HuH-7.5 (cell line): ENCODE measurements at regions not wholly inside any gene's neighbourhood (a gene's known extent, or its start where the extent isn't known, plus 50 kb on each side); places are given as distances from the start of the nearest gene placed in this dataset.

Experiments used
- DNase-seq: peaks from one replicate; pipeline ENCODE4 v3.0.0; 2011; ENCODE audit warnings: low spot score

DNA sequence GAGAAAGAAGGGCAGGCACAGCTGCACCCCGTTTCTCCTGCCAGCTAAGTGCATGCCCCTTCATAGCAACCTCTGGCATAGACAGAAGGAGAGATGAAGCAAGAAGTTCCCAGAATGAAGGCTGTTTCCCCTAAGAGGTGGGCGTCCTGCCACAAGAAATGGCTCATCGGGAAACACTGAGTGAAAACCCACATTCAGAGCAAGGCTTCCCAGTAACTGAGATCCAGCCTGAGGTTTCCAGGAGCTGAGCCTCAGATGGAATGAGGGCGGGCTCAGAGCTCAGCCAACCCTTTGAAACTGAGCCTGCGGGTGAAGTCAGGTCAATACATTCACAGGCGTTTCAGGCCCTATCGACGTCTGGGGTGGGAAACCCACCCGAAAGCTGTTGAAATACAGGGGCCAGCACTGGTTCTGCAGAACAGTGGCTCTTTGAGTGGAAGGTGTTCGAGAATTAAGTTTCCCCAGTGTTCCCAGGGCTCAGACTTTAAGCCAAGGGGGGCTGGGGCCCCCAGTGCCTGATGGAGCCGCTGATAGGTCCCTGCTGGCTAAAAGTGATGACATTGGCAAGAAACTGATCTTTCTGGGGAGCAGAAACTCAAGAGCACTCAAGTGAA, 510.2 kb downstream of the RPS24 start:
- DNase-seq, result no peak

DNA sequence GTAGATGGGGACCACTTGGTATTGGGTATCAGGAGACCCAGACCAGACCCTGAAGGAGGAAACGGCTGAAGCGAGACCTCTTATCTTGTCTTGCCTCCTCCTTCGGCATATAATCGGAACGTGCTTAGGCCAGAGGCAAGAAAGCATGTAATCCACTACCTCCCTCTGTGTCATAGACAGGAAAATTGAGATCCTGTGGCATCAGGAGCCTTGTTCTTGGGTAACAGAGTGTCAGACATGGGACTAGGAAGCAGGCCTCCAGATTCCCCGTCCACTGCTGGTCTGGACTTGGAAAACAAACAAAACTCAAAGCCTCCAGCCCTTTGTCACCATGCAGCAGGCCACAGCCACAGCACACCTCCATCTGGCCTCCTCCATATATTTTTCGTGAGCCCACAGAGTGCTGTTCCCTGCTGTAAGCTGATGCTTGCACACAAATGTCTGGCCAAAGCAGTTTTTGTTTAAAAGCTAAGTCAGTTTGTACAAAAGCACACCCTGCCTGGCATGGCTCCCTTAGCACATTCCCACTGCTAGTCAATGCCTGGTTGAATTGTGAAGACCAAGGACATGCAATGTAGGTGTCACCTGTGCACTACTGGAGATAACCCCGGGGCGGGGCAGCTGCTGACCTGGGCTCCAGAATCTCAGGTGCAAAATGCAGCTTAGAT, 510.9 kb downstream of the RPS24 start:
- DNase-seq, result no peak

DNA sequence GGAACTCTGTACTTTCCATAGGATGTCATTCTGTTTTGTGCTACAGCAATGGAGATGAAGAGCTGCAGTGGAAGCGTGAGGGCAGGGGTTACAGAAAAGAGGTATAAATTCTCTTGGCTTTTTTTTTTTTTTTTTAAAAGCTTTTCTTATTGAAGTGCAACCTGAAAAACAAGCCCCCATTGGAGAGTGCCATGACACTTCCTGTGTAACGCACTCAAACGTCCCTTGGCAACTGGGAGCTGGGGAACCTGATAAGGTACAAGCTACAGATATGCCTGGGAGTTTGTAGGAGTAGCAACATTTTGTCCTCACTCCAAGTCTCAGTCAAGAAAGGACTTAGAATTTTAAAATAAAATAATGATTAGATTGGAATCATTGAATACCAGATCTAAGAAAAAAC, 512.1 kb downstream of the RPS24 start:
- DNase-seq, result no peak

DNA sequence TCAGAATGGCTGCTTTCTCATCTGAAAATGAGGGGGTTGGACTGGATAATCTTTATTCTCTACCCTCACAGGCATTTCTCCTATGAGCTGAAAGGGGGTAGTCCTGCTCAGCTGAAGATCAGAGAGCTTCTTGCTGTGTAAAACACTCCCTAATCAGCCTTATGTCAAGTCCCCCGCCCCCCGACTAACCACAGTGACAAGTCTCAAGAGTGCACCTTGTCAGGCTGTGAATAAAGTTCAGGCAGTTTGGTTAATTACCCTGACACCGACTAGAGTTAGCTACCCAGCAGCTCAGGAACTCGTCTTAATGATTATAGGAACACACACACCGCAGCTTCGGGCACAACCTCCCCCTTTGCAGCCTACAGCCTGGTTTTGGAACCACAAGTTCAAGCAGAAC, 513.7 kb downstream of the RPS24 start:
- no peak for DNase-seq

DNA sequence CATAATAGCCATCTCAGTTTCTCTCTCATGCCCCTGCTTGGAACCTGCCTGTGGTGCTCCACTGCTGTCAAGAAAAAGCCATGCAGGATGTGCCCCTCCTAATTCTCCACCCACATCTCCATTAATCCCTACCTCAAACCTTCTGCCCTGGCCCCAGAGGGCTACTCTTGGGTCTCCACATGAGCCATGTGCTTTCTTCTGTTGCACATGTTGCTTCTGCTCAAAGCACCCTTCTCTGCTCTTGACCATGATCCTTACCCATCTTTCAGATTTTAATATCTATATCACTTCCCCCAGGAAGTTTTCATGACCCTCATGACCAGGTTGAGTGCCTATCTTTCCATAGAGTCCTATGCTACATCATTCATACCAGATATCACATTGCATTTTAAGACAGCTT, 514.2 kb downstream of the RPS24 start:
- no peak for DNase-seq

DNA sequence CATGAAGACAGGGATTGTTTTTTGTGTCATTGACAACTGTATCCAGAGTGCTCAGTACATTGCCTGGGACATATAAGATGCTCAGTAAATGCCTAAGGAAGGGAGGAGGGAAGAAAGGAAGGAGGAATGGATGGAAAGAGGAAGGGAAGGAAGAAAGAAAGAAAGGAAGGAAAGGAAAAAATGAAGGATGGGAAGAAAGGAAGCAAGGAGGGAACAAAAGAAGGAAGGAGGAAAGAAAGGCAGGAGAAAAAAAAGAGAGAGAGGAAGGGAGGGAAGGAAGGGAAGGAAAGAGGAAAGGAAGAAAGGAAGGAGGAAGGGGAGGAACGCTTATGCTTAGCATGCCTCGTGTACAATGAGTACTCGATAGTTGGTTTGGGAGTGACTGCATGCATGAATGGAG, 514.7 kb downstream of the RPS24 start:
- no peak for DNase-seq

DNA sequence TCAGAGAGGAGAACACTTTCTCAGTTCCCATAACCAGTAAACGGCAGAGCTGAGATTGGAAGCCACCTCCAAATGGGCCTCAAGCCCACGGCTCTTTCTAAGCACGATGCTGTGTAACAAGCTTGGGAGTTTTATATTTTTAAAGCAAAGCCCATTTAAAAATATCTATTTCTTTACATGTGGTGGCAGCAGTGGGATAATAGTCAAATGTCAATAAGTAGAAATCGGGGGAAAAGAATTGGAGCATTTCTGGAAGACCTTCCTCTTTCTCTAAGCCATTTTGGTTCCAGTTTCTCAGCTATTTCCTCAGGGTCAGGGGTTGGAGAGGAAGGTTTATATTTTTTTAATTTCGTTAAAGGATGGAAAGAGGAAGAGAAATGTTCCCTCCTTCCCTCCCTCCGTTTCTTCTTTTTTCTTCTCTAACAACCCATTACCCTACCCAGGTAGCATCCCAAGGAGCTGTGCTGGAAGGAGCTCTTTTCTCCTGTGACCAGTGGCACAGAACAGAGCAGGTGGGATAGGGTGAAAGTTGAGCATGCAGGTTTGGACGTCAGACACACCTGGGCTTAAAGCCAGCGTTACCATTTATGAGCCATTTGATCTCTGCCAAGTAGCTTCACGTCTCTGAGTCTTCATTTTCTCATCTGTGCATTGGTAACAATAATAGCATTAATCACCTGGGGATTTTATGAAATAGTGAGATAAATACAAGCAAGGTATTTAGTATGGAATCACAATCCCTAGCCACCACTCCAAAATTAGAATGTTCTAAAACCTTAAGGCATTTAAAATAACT, 515.7 kb downstream of the RPS24 start:
- no peak for DNase-seq

DNA sequence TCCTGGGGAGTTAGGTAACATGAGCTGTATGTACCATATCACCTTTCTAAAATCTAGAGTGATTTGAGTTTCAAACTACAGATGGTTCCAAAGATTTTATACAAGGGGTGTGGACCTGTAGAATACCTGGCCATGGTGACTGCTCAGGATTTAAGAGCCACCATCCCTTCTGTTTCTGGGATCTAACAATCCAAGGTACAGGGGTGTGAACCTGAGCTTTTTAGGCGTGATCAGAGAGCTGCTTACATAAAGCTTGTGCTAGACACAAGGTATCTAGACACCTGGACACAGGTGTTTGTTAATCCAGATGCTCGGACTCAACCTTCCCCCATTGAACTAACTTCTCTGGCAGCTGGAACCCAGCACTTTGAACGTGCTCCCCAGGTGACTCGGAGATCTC, 516.4 kb downstream of the RPS24 start:
- DNase-seq, result no peak

DNA sequence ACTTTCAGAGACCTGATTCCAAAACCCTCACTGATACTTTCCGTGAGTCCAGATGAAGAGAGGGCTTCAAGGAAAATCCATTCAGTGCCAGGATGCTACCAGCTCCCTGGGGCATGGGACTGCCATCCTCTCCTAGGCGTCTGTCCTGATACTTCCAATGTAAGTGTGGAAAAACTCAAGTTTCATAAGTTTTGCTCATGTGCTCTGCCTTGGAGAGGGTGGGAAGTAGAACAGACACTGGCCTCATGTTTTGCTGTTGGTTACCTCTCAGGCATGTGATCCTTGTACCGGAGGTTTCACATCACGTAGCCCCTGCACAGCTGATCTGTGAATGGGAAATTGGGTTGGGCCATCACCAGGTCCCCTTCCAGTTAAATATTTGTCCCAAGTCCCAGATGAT, 517.1 kb downstream of the RPS24 start:
- no peak for DNase-seq

DNA sequence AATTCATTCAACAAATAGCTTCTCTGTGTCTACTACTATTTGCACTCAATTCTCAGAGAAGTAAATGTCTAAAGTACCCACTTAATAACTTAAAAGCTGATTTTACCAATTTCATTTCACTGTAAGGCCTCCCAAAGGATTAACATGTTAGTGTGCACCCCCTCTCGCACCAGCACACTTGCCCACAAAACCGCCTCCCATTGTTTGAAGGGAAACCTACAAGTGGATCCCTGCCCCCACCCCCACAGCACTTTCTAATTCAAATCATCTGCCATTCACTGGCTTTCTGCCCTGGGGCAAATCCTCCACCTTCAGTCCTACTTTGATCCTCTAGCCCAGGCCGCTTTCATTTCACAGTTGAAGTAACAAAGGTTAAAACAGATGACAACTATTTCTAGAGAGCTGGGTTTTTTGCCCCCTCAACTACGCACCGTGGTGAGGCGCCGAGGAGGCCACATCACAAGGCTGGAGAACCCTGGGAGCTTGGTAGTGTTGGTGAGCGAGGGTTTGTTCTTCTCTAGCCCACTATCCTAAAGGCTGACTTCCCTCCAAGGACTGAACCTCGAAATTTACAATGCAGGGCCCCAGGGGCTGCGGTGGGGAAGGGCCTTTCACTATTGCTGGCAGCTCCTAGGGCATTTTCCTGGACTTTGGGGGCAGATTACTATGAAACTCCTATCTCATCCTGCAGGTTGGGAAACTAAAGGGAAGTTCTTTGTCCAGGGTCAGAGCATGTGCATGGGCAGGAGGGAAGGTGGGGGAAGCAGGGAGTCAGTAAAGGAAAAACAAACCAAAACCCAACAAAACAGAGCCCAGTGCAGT, 517.4 kb upstream of the ZMIZ1 start:
- DNase-seq, result no peak

DNA sequence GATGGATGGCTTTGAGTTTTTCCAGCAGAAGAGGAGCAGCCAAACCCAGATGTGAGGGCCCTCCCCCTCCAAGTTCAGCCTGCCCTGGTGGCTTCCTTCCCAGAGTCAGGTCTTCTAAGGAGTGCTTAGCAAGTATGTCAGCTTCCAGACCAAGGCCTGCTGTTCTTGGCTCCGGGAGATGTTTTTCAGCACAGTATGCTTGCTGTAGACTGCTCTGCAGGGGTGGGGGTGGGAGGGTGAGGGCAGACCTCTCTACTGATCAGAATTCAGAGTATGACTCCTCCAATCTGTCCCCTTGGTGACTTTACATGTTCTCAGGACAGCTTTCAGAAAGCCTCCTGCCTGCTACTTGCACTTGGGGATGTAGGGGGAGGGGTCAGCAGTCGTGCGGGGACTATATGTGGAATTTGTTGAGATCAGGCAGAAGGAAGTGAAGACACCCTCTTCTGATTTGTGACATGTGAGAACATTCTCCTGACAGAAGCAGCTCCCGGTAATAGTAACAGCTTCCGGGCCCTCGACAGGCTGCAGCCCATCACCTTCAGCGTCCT, 516.4 kb upstream of the ZMIZ1 start:
- no peak for DNase-seq

DNA sequence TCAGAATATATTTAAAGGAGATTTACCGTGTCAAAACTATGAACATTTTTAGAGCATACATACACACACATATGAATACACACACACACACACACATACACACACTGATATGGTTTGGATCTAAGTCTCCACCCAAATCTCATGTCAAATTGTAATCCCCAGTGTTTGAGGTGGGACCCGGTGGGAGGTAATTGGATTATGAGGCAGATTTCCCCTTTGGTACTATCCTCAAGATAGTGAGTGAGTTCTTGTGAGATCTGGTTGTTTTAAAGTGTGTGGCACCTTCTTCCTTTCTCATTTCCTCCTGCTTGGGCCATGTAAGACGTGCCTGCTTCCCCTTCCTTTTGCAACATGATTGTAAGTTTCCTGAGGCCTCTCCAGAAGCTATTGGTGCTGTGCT, 515.0 kb upstream of the ZMIZ1 start:
- DNase-seq, result no peak

DNA sequence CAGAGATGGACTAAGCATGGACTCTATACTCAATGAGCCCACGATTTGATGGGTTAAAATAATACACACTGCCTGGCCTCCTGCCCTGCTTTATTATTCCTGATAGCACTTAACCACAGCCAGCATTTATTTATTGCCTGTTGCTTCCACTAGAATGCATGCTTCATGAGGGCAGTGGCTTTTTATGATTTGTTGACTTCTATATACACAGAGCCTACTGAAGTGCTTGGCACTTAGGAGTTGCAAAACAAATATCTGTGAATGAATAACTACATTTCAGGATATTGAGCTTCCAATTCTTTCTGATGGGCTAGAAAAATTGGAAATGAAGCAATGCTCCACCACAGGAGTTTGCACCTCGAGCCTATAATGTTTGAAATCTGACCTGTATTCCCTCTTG, 513.6 kb upstream of the ZMIZ1 start:
- no peak for DNase-seq

DNA sequence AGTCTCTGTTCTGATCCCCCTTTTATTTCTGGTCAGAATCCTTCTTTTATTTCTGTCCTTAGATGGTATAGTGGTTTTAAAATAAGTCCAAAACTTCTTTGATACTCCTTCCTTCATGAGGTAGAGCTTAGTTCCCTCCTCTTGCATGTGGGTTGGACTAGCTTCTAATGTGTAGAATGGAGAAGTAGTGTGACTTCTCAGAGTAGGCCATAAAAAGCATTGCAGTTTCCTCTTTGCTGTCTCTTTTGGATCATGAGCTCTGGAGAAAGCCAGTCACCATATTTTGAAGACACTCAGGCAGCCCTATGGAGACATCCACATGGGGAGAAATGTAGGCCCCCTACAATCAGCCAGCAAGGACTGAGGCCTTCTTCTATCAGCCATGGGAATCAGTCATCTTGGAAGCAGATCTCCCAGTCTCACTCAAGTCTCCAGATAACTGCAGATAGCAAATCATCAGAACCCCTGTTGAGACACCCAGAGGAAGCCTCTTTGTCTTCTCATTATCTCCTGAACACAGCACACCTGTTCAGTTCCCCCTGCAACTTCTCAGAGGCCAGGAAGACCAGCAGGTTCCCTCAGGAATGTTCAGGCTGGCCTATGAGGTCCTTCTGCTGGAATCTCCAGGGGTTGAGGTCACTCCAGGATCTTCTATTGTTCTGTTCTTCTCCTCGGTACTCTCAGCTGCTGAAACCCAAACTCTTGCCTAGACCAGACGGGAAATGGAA, 511.9 kb upstream of the ZMIZ1 start:
- no peak for DNase-seq

DNA sequence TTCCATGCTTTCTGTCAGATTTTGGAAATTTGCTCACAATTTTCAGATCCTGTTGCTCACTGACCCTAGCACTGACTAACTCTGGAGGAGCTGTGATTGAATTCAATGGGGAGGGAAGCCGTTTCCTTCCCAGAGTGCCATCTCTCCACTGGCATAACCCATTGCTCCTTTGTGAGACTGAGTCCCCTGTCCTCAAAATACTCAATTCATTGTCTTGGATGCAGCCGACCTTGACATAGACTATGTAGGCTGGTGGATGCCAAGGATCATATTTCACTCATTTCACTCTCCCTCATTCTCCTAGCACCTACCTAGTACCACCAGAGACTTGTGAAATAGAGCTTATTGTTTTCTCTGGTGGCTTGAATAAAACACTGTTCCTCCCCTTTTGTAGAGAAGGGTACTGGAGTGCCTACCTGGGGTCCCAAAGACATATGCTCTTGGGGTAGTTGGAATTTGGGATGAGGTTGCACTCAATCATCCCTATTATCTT, 511.3 kb upstream of the ZMIZ1 start:
- no peak for DNase-seq

DNA sequence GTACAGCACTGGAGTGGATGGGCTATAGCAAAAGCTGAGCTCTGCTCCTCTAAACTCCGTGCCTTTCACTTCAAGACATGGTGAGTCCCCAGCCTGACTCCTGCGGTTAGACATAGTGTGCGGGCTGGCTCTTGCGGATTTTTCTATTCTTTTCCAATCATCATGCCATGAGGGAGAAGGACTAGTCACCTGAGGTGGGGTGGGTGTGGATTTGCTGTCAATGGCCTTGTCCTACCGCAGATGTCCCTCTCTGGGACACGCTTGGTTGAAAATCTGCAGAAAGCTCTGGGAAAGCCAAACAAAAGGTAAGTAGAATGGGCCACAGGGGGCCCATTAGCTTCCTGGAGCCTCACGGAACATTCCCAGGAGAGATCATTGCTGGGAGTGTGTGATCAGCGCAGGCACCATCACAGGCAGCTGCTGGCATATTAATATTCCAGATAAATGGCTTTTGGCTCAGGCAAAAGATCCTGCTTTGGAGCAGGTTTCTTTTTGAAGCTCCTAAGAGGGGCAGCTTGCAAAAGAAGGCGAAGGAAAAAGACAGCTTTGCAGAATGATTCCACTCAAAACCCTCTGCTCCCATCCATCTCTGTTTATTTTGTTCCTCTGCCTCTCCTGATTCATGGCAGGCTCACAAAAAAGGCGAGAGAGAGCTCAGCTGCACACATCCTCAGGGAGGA, 509.0 kb upstream of the ZMIZ1 start:
- no peak for DNase-seq

DNA sequence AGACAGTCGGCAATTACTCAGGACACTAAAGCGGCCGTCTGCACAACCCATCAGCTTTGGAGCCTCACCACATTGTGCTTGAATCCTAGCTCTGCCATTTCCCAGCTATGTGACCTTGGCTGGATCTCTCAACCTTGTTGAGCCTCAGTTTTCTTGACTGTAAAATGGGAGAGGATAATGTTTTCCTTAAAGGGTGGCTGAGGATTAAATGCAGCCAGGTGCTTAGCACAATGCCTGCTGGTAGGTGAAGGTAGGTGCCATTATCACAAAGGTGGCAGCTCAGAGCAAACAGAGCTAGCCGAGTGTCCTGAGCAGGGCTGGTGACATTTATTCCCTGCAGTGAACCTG, 508.5 kb upstream of the ZMIZ1 start:
- DNase-seq, result no peak

DNA sequence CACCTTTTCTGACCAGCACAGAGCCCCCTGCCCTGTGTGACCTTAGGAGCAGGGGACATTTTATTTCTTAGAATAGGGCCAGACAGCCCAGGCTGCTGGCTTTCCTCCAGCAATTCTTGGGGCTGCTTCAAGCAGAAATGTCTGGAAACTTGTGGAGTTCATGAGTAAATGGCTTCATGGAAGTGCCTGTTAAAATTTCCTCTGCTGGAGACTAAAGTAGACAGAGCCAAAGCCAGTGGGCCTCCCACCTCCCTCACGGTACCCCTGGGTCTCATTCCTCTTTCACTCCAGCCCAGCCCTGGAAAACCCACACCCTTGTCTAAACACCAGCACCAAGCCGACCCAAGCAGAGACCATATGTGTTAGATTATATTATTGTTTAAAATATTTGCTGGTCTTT, 505.5 kb upstream of the ZMIZ1 start:
- no peak for DNase-seq

DNA sequence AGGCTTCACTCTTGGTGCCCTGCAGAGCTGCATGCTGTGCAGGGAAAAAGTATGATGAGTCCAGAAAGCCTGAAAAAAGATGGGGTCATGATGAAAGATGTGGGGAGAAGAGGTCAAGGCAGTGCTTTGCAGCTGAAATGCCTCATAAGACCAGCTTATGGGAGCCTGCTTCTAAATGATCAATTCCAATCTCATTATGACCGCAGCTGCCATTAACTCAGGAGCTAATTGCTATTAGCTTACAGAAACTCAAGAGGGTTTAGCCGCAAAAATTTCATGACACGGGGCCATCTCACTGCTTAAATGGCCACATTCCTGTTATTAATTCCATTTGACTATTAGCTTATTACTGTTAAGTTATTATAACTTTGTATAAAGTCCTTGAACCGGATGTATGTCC, 502.9 kb upstream of the ZMIZ1 start:
- no peak for DNase-seq

DNA sequence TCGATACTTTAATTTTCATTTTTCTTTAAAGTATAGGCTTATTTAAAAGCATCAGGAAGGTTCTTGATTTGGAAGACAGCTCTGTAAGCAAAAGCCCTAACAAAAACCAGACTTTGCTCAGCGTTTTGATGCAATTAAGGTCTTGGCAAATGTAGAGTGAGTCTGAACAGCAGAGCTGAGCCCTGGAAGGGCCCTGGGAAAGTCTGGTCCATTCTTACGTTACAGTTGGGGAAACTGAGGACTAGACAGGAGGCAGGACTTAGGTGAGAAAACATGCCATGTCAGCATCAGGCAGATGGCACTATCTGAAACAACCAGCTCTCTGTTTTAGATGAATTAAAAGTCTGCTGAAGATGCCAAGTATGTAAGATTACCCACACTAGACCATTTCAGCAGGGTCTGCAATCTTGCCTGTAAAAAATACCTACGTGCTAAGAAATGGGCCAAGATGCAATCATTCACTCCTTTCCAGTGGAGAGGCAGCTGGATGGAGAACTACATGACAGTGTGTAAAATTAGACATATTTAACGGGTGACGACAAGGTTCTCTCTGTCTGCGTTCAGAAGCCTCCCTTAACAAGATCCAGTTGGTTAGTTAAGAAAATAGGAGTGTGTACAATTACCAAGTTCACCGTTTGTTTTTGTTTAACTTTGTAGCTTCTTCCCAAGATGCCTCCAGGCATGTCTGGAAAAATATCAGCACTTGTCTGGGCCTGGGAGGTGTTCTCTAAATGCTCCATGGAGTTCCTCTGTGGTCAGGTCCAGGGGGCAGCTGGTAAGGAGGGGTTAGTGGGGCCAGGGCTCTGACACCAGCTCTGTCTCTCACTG, 502.3 kb upstream of the ZMIZ1 start:
- no peak for DNase-seq
